NCI-H2107 (cell line): ENCODE measurements at regions not wholly inside any gene's neighbourhood (a gene's known extent, or its start where the extent isn't known, plus 50 kb on each side); places are given as distances from the start of the nearest gene placed in this dataset.

Experiments
- DNase-seq: peaks from one replicate; lab custom pipeline; 2025; lab: John Stamatoyannopoulos, UW

GRCh38 chr2:156695595-156695994 is 259.4 kb downstream of the GPD2 start:
- no peak for DNase-seq

- DNase-seq: no peak
Measured at GRCh38 chr2:156697906-156698305, 261.7 kb downstream of the GPD2 start.

- no peak for DNase-seq
Measured at GRCh38 chr2:156700681-156701080, 264.5 kb downstream of the GPD2 start.

GRCh38 chr2:156702541-156702940 is 266.4 kb downstream of the GPD2 start:
- DNase-seq: no peak

- no peak for DNase-seq
Measured at GRCh38 chr2:156703642-156704041, 267.5 kb downstream of the GPD2 start.

GRCh38 chr2:156704132-156704531 is 268.0 kb downstream of the GPD2 start:
- DNase-seq: no peak

GRCh38 chr2:156704617-156705016 is 268.4 kb downstream of the GPD2 start:
- DNase-seq: no peak

GRCh38 chr2:156706576-156706975 is 270.4 kb downstream of the GPD2 start:
- DNase-seq: no peak

- no peak for DNase-seq
Measured at GRCh38 chr2:156708051-156708450, 271.9 kb downstream of the GPD2 start.

GRCh38 chr2:156709091-156709490 is 272.9 kb downstream of the GPD2 start:
- DNase-seq: no peak

- no peak for DNase-seq
Measured at GRCh38 chr2:156719036-156719435, 282.9 kb downstream of the GPD2 start.

- no peak for DNase-seq
Measured at GRCh38 chr2:156727867-156728266, 291.7 kb downstream of the GPD2 start.

GRCh38 chr2:156728328-156728727 is 292.1 kb downstream of the GPD2 start:
- DNase-seq: no peak

GRCh38 chr2:156731506-156731905 is 295.3 kb downstream of the GPD2 start:
- DNase-seq: no peak

GRCh38 chr2:156736950-156737349 is 300.8 kb downstream of the GPD2 start:
- no peak for DNase-seq

GRCh38 chr2:156739301-156739700 is 303.1 kb downstream of the GPD2 start:
- no peak for DNase-seq

- no peak for DNase-seq
Measured at GRCh38 chr2:156745619-156746018, 309.4 kb downstream of the GPD2 start.

- no peak for DNase-seq
Measured at GRCh38 chr2:156748221-156748620, 312.0 kb downstream of the GPD2 start.

GRCh38 chr2:156752042-156752441 is 315.9 kb downstream of the GPD2 start:
- no peak for DNase-seq

GRCh38 chr2:156753766-156754165 is 317.6 kb downstream of the GPD2 start:
- DNase-seq: no peak

- no peak for DNase-seq
Measured at GRCh38 chr2:156756516-156756915, 320.3 kb downstream of the GPD2 start.

- DNase-seq: no peak
Measured at GRCh38 chr2:156763174-156763573, 327.0 kb downstream of the GPD2 start.

GRCh38 chr2:156765043-156765442 is 328.9 kb downstream of the GPD2 start:
- DNase-seq: no peak

- no peak for DNase-seq
Measured at GRCh38 chr2:156765450-156765849, 329.3 kb downstream of the GPD2 start.

- no peak for DNase-seq
Measured at GRCh38 chr2:156769802-156770201, 333.6 kb downstream of the GPD2 start.
